Ureter (tissue), 1 donor: ENCODE measurements at regions not wholly inside any gene's neighbourhood (a gene's known extent, or its start where the extent isn't known, plus 50 kb on each side); places are given as distances from the start of the nearest gene placed in this dataset.
A peak's percentile ranks its signal among the peaks of the same experiment; 100 is the strongest.

ENCODE experiments used
- DNase-seq: peaks from one replicate; pipeline ENCODE4 v3.0.0-alpha.2; 2020; ENCODE audit warnings: low spot score
- donor health status: DM: yes; HTN: yes; CAD: no.

DNA sequence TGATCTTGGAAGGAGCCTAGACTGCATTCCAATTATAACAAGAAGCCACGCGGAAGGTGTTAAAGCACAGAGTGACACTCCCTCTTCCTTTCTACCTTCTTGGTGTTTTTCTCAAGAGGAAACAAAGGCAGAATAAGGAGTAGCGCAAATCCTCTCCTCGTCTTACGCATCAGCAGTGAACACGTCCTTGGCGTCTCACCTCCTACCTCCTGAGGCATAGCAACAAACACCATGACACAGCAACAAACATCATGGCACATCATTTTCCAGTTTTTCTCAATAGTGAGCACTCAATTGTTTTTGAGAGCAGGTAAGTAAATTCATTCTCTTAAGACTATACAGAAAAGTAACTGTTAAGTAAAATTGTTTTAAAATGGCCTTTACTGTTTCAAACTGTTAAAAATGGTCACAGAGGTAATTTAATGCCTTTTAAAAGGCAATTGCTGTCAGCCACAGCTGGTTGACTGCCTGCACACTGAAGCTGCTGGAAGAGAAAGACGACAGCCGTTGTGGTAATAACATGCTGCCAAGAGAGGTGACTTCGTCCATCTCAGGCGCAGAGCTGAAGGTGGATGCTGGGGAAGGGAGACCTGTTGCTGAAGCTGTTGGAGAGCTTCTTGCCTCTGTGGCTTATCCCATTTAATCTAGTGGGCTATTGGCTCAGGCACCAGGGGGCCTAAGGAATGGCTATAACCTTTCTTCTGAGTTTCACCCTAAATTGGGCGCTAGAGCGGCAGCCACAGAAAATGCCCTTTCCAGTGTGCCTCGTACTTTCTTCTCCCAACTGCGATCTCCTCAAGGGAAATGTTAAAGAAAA, 703.7 kb downstream of the UQCRFS1 start:
- DNase-seq: no peak

DNA sequence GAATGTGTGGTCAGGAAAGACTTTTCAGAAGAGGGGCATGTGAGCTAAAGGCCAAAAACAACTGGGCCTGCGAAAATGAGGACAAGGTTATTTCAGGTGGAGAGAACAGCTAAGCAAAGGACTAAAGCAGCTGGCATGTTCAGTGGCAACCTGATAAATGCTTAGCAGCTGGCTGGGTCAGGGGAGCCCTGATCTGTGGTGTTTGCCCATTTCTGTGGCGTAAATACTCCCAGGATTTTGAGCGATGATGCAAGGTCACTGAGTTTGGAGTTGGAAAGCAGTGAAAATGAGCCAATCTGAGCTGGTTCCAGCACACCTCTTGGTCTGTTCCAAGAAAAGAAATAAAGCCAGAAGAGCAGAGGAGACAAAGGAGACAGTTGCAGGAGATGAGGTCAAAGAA, 704.3 kb downstream of the UQCRFS1 start:
- peak; percentile 27 for DNase-seq

DNA sequence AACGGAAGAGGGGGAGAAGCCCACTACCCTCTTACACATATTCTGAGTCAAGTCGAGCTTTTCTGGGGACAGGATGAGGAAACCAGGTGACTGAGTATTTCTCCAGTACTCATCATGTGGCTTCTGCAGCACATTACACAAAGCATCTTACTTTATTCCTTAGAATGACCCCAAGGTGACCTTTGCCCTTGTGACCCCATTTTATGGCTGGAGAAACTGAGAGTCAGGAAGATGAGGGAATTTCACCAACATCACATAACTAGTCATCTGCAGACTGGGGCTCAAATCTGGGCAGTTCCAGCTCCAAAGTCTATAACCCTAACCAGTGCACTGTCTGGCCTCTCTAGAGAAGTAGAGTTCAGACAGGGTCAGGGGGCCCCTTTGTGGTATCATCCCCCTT, 707.0 kb downstream of the UQCRFS1 start:
- DNase-seq: peak; percentile 10

DNA sequence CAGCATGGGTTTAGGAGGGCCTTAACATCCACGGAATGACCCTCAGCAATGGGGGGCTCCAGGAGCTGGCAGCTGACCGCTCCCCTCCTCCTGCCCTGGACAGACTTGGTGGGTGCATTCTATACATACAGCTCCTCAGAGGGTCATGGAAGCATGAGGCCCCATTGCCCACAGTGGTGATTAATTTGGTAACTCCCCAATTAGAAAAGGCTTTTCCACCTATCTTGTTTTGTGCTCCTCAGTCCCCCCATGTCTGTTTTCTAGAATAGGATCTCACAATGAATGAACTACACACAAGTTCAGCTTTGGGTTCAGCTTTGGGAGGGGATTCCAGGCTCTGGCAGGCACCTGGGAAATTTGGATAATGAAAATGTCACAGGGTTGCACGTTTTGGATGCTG, 707.8 kb downstream of the UQCRFS1 start:
- DNase-seq: peak; percentile 12

GRCh38 chr19:28504727-28505126, 708.2 kb downstream of the UQCRFS1 start:
- peak; percentile 13 for DNase-seq

- DNase-seq: no peak
Measured at GRCh38 chr19:28504139-28504538, 708.8 kb downstream of the UQCRFS1 start.

GRCh38 chr19:28502879-28503734, 709.8 kb downstream of the UQCRFS1 start:
- no peak for DNase-seq

- DNase-seq: no peak
Measured at GRCh38 chr19:28501976-28502375, 711.0 kb downstream of the UQCRFS1 start.

- no peak for DNase-seq
Measured at GRCh38 chr19:28500982-28501630, 711.8 kb downstream of the UQCRFS1 start.

GRCh38 chr19:28500296-28500695, 712.7 kb downstream of the UQCRFS1 start:
- DNase-seq: no peak

DNA sequence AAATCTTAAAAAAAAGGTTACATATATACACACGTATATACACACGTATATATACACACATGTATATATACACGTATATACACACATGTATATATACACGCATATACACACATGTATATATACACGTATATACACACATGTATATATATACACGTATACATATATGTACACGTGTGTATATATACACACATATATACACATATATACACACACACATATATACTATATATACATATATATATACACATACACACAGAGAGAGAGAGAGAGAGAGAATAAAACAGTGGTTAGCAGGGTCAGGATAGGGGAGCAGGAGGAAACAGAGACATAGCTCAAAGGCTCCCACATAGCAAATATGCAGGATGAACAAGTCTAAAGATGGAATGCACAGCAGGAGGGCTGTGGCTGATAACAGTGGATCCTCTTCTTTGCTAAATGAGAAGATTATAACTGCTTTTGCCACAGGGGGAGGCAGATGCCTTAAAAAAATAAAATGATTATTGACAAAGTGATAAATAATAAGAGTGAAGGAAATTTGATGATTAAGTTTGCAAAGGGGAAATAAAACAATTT, 714.5 kb downstream of the UQCRFS1 start:
- no peak for DNase-seq

GRCh38 chr19:28497887-28498286, 715.1 kb downstream of the UQCRFS1 start:
- DNase-seq: no peak

DNA sequence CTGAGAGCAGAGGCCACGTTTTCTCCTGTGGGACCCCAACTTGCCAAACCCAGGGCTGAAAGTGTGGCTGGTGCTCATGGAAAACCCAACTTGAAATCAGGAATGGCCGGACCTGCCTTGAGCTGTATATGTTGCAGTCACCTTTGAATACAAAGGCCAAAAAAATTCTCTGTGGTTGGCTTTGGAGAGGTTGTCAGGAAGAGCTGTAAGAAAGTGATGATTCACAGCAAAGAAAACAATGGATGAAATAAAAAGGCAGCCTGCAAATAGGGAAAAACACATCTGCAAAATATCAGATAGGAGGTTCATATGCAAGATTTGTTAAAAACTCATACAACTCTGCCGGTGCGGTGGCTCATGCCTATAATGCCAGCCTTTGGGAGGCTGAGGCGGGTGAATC, 715.8 kb downstream of the UQCRFS1 start:
- no peak for DNase-seq

DNA sequence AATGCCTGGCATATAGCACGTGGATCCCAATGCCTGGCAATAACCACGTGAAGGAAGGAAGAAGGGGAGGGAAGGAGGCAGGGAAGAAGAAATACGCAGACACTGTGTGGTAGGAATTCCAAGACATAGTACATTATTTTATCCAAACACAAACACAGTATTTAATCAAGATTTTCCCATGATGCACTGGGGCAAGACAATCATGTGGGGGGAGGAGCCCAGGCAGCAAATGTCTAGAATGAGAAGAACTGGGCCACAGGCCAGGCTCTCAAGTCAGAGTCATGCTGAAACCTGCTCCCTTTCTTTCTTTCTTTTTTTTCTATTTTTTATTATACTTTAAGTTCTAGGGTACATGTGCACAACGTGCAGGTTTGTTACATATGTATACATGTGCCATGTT, 717.9 kb downstream of the UQCRFS1 start:
- DNase-seq: no peak

- no peak for DNase-seq
Measured at GRCh38 chr19:28494461-28494860, 718.5 kb downstream of the UQCRFS1 start.

- DNase-seq: no peak
Measured at GRCh38 chr19:28493884-28494283, 719.1 kb downstream of the UQCRFS1 start.

GRCh38 chr19:28492621-28493020, 720.3 kb downstream of the UQCRFS1 start:
- DNase-seq: no peak

GRCh38 chr19:28492201-28492600, 720.8 kb downstream of the UQCRFS1 start:
- no peak for DNase-seq

DNA sequence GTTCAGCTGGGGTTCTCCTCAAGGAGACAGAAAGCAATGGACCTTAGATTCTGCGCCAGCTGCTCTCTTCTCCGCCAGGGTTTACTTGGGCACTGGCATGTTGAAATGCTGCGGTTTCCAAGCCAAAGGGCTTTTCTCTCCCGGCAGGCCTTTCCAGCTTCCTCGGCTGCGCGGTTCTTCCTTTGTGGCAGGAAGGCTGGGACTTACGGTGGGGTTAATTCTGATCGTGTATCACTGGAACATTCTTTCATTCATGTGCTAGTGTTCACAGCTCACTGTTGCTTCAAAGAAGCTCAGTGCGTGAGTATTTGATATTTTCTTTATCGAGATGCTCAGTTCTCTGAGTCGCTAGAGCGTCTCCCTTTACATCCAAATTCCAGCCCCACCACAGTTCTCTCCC, 723.2 kb downstream of the UQCRFS1 start:
- no peak for DNase-seq

DNA sequence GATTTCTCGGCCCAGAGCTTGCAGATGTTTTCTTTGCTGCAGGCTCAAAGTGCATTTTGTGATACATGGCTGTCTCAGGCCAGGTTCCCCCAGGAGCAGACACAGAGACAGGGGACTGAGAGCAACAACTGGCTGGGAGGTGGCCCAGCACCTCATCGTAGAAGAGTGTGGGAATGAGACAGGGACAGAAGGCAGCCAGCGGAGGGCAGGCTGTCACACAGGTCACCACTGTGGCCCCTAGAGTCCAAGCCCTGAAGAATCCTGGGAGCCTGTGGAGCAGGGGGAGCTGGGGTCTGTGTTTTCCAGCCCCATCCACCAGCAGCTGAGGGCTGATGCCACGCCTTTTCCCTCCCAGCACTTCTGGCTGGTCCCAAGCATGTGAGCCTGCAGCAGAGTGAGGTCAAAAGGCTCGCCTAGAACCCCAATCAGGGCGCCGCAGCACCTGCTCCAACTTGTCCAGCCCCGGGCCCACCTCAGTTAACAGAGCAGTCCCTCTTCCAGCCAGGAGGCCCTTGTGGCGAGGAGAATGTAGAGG, 723.8 kb downstream of the UQCRFS1 start:
- DNase-seq: no peak

DNA sequence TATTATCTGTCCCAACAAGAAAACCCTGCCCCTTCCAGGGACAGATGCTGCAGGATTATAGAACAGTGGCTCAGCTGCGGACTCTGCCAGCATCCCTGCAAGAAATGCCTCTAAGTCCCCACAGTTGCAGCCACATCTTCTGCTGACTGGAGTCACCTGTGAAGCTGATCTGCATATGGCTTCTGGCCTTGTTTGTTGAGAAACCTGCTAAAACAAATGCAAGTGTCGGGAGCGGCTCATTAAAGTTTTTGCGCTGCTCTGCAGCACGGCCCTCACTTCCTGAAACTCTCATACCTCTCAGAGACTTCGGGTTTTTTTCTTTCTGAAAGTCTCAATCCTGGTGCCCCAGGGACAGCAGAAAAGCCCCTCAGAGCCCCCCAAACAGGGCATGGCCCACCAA, 725.0 kb downstream of the UQCRFS1 start:
- DNase-seq: no peak

GRCh38 chr19:28486926-28487325, 726.0 kb downstream of the UQCRFS1 start:
- no peak for DNase-seq
